Spleen (tissue), 7 donors: ENCODE measurements at regions not wholly inside any gene's neighbourhood (a gene's known extent, or its start where the extent isn't known, plus 50 kb on each side); places are given as distances from the start of the nearest gene placed in this dataset.

ENCODE experiments used
- CTCF ChIP-seq, 11 experiments: fragments of 200-600 bp in 7 of 11; fragments of 450-650 bp in 4 of 11; sonication (generic) in 4 of 11; IDR thresholded peaks in 8 of 11; conservative IDR thresholded peaks in 3 of 11; 1 replicate in 7 of 11; 2 replicates in 4 of 11; pipeline versions ENCODE4 v1.4.0 to v1.8.0; 2016 to 2021; ENCODE audit warnings: antibody characterized with exemption in 11 of 11, inconsistent platforms in 4 of 11, mild to moderate bottlenecking in 1 of 11
- POLR2A ChIP-seq, 3 donors: fragments of 450-650 bp; IDR thresholded peaks; one replicate each; pipeline ENCODE4 v1.5.1; 2017; ENCODE audit warnings: antibody characterized with exemption in 3 of 3, mild to moderate bottlenecking in 1 of 3
- donor health status: DM: no; HTN: no; CAD: no; lungs with moderate emphysema.
- donor health status: DM: no; HTN: no; CAD: no.
- donor health status: DM: no; HTN: no; CAD: no.

- TF ChIP-seq CTCF (IDR thresholded peaks at IDR 0.05 in 8 of 11, conservative IDR thresholded peaks at IDR 0.05 in 3 of 11) (no peak), POLR2A (IDR thresholded peaks at IDR 0.05) (no peak)
These were observed 331.5 kb upstream of the ZNF462 start for GRCh38 chr9:106531491-106531890.
